ENCODE measurements at regions not wholly inside any gene's neighbourhood (a gene's known extent, or its start where the extent isn't known, plus 50 kb on each side); places are given as distances from the start of the nearest gene placed in this dataset.
A peak's percentile ranks its signal among the peaks of the same experiment; 100 is the strongest.

GRCh38 chr12:107396991-107397390, 288.6 kb upstream of the PWP1 start:
- ChIA-PET POLR2A (ENCODE audit: partially characterized antibody) (interaction anchor here (0.7 kb wide), 1 partner anchor 267 kb away, joined by 3 read pairs; no protein-coding TSS in a partner anchor), CTCF (ENCODE audit: partially characterized antibody) (interaction anchor here (0.7 to 1.0 kb wide), 2 partner anchors 12 to 263 kb away, joined by 3 to 4 read pairs; no protein-coding TSS in a partner anchor)
- no peak overlapping the region for H3K14ac ChIP-seq (ENCODE audit: insufficient read length)
- peak; percentile 45 for FAIRE-seq
- H4K20me1 ChIP-seq (replicated peaks in 1 of 2; ENCODE audit: control insufficient read depth in 1 of 2, insufficient read depth in 2 of 2, low read length in 2 of 2) = no peaks in the 10 kb centered on the region
- H2BK15ac ChIP-seq (ENCODE audit: low read length) = no peak overlapping the region
- no peaks in the 10 kb centered on the region for H3K23me2 ChIP-seq (ENCODE audit: low read depth, low read length)
- 75% methylated on average over 7 of the region's 7 CpGs; no CpG with 5 or more reads in 1 of the 2 experiments for WGBS, 2 experiments (ENCODE audit: extremely low coverage in 1 of 2, insufficient coverage in 1 of 2, insufficient read length in 1 of 2, insufficient replicate concordance in 2 of 2, low coverage in 1 of 2, low lambda C conversion rate in 2 of 2, missing lambda C conversion rate in 1 of 2)
- H3K27me3 ChIP-seq (replicated peaks in 1 of 4; ENCODE audit: control insufficient read depth in 3 of 4, extremely low read depth in 1 of 4, insufficient read depth in 3 of 4, low read length in 3 of 4) = no peaks in the 10 kb centered on the region; a peak in 1 of 7 replicates
- H4K91ac ChIP-seq (replicated peaks; ENCODE audit: insufficient read length, low read length) = no peak overlapping the region
- no peak overlapping the region for H3K23ac ChIP-seq (ENCODE audit: insufficient read length)
- peaks cover 1 to 17% (median 11%) of the 10 kb centered on the region in 4 experiments; a peak in 4 of 7 replicates for H3K4me1 ChIP-seq (replicated peaks in 1 of 4; ENCODE audit: control insufficient read depth in 3 of 4, insufficient read depth in 4 of 4, low read length in 3 of 4)
- DNase-seq (ENCODE audit: low read depth in 1 of 2, low spot score in 2 of 2) = no peak
- H3K36me3 ChIP-seq (ENCODE audit: control insufficient read depth in 2 of 4, insufficient read depth in 4 of 4, low read length in 3 of 4) = no peaks in the 10 kb centered on the region
- H2AK5ac ChIP-seq (ENCODE audit: low read depth, low read length) = no peak overlapping the region
- H3K9me3 ChIP-seq (ENCODE audit: insufficient read depth in 2 of 2, low read depth in 1 of 2, low read length in 1 of 2) = no peaks in the 10 kb centered on the region
- no peak overlapping the region for H3K9ac ChIP-seq (replicated peaks in 1 of 4; ENCODE audit: extremely low read depth in 1 of 4, low read depth in 3 of 4, low read length in 3 of 4)
- H3K4me2 ChIP-seq (ENCODE audit: insufficient read depth in 1 of 2, low read depth in 2 of 2, low read length in 2 of 2) = no peak overlapping the region
- H4K5ac ChIP-seq (ENCODE audit: insufficient read length, low read depth, low read length) = no peak overlapping the region
- no peak overlapping the region for H3K27ac ChIP-seq (ENCODE audit: low read depth, low read length)
- no peak overlapping the region for H2BK5ac ChIP-seq (ENCODE audit: low read depth, low read length)
- H2BK12ac ChIP-seq (ENCODE audit: low read depth, low read length) = no peak overlapping the region; the same call in 1 of the 2 replicates
- H2AFZ ChIP-seq (ENCODE audit: low read length) = no peak overlapping the region
- no peaks in the 10 kb centered on the region for H3K79me2 ChIP-seq (ENCODE audit: control insufficient read depth in 1 of 2, insufficient read depth in 2 of 2, low read length in 2 of 2)
- no peak overlapping the region for H2BK20ac ChIP-seq (ENCODE audit: low read length)
- no peak overlapping the region for H3K56ac ChIP-seq (replicated peaks; ENCODE audit: insufficient read length, low read depth, low read length)
- no peaks in the 10 kb centered on the region for H3K79me1 ChIP-seq (ENCODE audit: low read depth, low read length)
- no peak overlapping the region for H3K4ac ChIP-seq (replicated peaks; ENCODE audit: insufficient read length, low read depth, low read length)
- no peak overlapping the region for H3K4me3 ChIP-seq (ENCODE audit: extremely low read depth in 1 of 4, insufficient read depth in 2 of 4, low read depth in 3 of 4, low read length in 4 of 4)
- no peak overlapping the region for H3K18ac ChIP-seq (ENCODE audit: extremely low read depth, low read length)
- no peak overlapping the region for H4K8ac ChIP-seq (ENCODE audit: extremely low read depth, insufficient read depth, low read length)
- H2BK120ac ChIP-seq (replicated peaks; ENCODE audit: low read depth, low read length) = no peak overlapping the region

All from H1 (cell line).